ENCODE measurements at regions not wholly inside any gene's neighbourhood (a gene's known extent, or its start where the extent isn't known, plus 50 kb on each side); places are given as distances from the start of the nearest gene placed in this dataset.

GRCh38 chr7:13682626-13683025 is 306.8 kb downstream of the ETV1 start:
- TF ChIP-seq, protein P1, sequence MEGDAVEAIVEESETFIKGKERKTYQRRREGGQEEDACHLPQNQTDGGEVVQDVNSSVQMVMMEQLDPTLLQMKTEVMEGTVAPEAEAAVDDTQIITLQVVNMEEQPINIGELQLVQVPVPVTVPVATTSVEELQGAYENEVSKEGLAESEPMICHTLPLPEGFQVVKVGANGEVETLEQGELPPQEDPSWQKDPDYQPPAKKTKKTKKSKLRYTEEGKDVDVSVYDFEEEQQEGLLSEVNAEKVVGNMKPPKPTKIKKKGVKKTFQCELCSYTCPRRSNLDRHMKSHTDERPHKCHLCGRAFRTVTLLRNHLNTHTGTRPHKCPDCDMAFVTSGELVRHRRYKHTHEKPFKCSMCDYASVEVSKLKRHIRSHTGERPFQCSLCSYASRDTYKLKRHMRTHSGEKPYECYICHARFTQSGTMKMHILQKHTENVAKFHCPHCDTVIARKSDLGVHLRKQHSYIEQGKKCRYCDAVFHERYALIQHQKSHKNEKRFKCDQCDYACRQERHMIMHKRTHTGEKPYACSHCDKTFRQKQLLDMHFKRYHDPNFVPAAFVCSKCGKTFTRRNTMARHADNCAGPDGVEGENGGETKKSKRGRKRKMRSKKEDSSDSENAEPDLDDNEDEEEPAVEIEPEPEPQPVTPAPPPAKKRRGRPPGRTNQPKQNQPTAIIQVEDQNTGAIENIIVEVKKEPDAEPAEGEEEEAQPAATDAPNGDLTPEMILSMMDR (IDR thresholded peaks at IDR 0.05), result no peak
- no peak for TF ChIP-seq POLR2AphosphoS5 (IDR thresholded peaks at IDR 0.05)

Measured in suprapubic skin (tissue), 3 donors.